ENCODE measurements at regions not wholly inside any gene's neighbourhood (a gene's known extent, or its start where the extent isn't known, plus 50 kb on each side); places are given as distances from the start of the nearest gene placed in this dataset.
A peak's percentile ranks its signal among the peaks of the same experiment; 100 is the strongest.

DNA sequence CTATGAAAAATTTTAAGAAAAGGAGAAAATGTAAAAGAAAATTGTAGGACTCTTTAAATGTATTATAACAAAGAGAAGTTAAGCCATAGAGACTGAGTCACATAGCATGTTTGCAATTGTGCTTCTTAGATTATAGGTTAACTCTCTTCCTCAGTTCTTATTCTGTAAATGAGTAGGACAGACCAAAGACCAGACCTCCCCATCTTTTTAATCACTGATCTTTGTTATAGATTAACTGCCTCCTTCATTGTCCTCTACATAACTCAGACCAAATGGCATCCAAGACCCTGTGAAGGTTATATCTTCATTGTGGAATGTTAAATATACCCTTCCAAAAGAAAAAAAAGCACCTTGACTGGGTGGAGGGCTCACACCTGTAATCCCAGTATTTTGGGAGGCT lies 316.9 kb upstream of the LRRTM4 start:
- CTCF ChIA-PET (ENCODE audit: low intra/inter-chr PET ratio, low total read pairs), result no interaction called here
- no peak overlapping the region for H3K4me3 ChIP-seq (replicated peaks in 1 of 3; ENCODE audit: insufficient read depth in 1 of 3, low read depth in 2 of 3, low read length in 3 of 3)
- H3K9me3 ChIP-seq (ENCODE audit: low read length), result peaks cover 21% of the 10 kb centered on the region
- no peak overlapping the region for H3K27ac ChIP-seq (ENCODE audit: extremely low read length, insufficient read depth, low read length)
- no peaks in the 10 kb centered on the region for H4K20me1 ChIP-seq (ENCODE audit: insufficient read depth, low read length)
- TF ChIP-seq SOX13 (IDR thresholded peaks at IDR 0.05) (no peak), SOX13 (CRISPR knock-in tag; conservative IDR thresholded peaks at IDR 0.05 in 1 of 2, IDR thresholded peaks at IDR 0.05 in 1 of 2) (0 out of 4 replicates have a peak, but pooled peaks of 1 of the 2 experiments have one; percentile 10), MIER2 (CRISPR knock-in tag; IDR thresholded peaks at IDR 0.05) (no peak)
- POLR2A ChIA-PET, result no interaction called here
- H2AFZ ChIP-seq (ENCODE audit: low read length), result no peak overlapping the region
- DNase-seq (ENCODE audit: low spot score) (no peak), ATAC-seq (no peak), FAIRE-seq (no peak)
- no peaks in the 10 kb centered on the region for H3K79me2 ChIP-seq (ENCODE audit: insufficient read depth, low read length)
- no peak overlapping the region for H3K9ac ChIP-seq (ENCODE audit: insufficient read depth, low read depth, low read length)
- BruUV-seq (replicated peaks), result no TSS peak
- H3K4me1 ChIP-seq (ENCODE audit: insufficient read depth, low read length), result peaks cover 14% of the 10 kb centered on the region
- H3K36me3 ChIP-seq (replicated peaks in 1 of 2; ENCODE audit: control insufficient read depth in 1 of 2, insufficient read depth in 2 of 2, low read length in 2 of 2), result peaks cover 0 to 5% of the 10 kb centered on the region in 2 experiments; a peak in 2 of 5 replicates
- H3K4me2 ChIP-seq (ENCODE audit: low read depth, low read length), result no peak overlapping the region
- intact Hi-C loops (cut with micrococcal nuclease; ENCODE audit: unreplicated experiment) (no loop called here), in situ Hi-C loops (cut with HindIII; ENCODE audit: extremely low pct_ligation_motif_present, low pct_unique_long_range_greater_than_20kb) (no loop called here)
- H3K27me3 ChIP-seq (ENCODE audit: control insufficient read depth in 1 of 2, insufficient read depth in 2 of 2, low read length in 2 of 2), result no peaks in the 10 kb centered on the region

DNA sequence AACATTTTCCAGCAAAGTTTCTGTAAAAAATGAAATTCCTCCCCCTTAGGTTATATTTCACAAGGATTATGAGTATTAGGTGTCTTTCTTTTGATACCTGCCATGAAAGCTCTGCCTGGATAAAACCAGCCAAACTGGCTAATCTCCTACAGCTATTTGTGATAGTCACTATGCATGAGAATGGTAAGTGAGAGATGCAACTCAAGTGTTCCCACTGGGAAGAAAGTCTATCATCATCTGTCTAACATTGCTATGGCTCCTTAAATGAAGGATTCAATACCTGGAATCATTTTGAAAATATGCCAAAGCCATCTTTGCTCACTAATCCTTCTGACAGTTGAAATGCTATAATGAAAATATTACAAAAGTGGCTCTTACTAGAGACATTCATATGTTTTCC lies 339.9 kb upstream of the LRRTM4 start:
- no peak overlapping the region for H3K4me2 ChIP-seq (ENCODE audit: low read depth, low read length)
- POLR2A ChIA-PET, result no interaction called here
- no peak for TF ChIP-seq GZF1 (CRISPR knock-in tag; IDR thresholded peaks at IDR 0.05)
- TF ChIP-seq RAD21 (CRISPR knock-in tag; IDR thresholded peaks at IDR 0.05), result no peak
- no peak for TF ChIP-seq MYC (CRISPR knock-in tag; IDR thresholded peaks at IDR 0.05; ENCODE audit: borderline replicate concordance)
- TF ChIP-seq BCL6 (CRISPR knock-in tag; IDR thresholded peaks at IDR 0.05), result no peak
- no peak for TF ChIP-seq KLF6 (CRISPR knock-in tag; IDR thresholded peaks at IDR 0.05)
- TF ChIP-seq ZNF672 (CRISPR knock-in tag; IDR thresholded peaks at IDR 0.05), result no peak
- TF ChIP-seq, protein P1, sequence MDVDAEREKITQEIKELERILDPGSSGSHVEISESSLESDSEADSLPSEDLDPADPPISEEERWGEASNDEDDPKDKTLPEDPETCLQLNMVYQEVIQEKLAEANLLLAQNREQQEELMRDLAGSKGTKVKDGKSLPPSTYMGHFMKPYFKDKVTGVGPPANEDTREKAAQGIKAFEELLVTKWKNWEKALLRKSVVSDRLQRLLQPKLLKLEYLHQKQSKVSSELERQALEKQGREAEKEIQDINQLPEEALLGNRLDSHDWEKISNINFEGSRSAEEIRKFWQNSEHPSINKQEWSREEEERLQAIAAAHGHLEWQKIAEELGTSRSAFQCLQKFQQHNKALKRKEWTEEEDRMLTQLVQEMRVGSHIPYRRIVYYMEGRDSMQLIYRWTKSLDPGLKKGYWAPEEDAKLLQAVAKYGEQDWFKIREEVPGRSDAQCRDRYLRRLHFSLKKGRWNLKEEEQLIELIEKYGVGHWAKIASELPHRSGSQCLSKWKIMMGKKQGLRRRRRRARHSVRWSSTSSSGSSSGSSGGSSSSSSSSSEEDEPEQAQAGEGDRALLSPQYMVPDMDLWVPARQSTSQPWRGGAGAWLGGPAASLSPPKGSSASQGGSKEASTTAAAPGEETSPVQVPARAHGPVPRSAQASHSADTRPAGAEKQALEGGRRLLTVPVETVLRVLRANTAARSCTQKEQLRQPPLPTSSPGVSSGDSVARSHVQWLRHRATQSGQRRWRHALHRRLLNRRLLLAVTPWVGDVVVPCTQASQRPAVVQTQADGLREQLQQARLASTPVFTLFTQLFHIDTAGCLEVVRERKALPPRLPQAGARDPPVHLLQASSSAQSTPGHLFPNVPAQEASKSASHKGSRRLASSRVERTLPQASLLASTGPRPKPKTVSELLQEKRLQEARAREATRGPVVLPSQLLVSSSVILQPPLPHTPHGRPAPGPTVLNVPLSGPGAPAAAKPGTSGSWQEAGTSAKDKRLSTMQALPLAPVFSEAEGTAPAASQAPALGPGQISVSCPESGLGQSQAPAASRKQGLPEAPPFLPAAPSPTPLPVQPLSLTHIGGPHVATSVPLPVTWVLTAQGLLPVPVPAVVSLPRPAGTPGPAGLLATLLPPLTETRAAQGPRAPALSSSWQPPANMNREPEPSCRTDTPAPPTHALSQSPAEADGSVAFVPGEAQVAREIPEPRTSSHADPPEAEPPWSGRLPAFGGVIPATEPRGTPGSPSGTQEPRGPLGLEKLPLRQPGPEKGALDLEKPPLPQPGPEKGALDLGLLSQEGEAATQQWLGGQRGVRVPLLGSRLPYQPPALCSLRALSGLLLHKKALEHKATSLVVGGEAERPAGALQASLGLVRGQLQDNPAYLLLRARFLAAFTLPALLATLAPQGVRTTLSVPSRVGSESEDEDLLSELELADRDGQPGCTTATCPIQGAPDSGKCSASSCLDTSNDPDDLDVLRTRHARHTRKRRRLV (CRISPR knock-in tag; IDR thresholded peaks at IDR 0.05), result no peak
- no peak for TF ChIP-seq SMARCC2 (IDR thresholded peaks at IDR 0.05)
- TF ChIP-seq ZFP82 (CRISPR knock-in tag; IDR thresholded peaks at IDR 0.05; ENCODE audit: borderline replicate concordance), result no peak
- TF ChIP-seq ZNF143 (CRISPR knock-in tag; IDR thresholded peaks at IDR 0.05), result no peak
- TF ChIP-seq NAIF1 (CRISPR knock-in tag; IDR thresholded peaks at IDR 0.05; ENCODE audit: borderline replicate concordance), result no peak
- no peak for TF ChIP-seq NR2F1 (CRISPR knock-in tag; IDR thresholded peaks at IDR 0.05)

More for the DNA sequence above, 339.9 kb upstream of the LRRTM4 start:
- no TSS peak for BruUV-seq (replicated peaks)
- Histone ChIP-seq H4K20me1 (ENCODE audit: insufficient read depth, low read length) (no peaks in the 10 kb centered on the region), H3K4me1 (ENCODE audit: insufficient read depth, low read length) (no peaks in the 10 kb centered on the region), H2AFZ (ENCODE audit: low read length) (no peak overlapping the region), H3K36me3 (replicated peaks in 1 of 2; ENCODE audit: control insufficient read depth in 1 of 2, insufficient read depth in 2 of 2, low read length in 2 of 2) (no peaks in the 10 kb centered on the region), H3K27ac (ENCODE audit: extremely low read length, insufficient read depth, low read length) (no peak overlapping the region), H3K27me3 (ENCODE audit: control insufficient read depth in 1 of 2, insufficient read depth in 2 of 2, low read length in 2 of 2) (no peaks in the 10 kb centered on the region), H3K9me3 (ENCODE audit: low read length) (peaks cover 1% of the 10 kb centered on the region; the same call in 1 of the 2 replicates), H3K79me2 (ENCODE audit: insufficient read depth, low read length) (no peaks in the 10 kb centered on the region), H3K9ac (ENCODE audit: insufficient read depth, low read depth, low read length) (no peak overlapping the region), H3K4me3 (replicated peaks in 1 of 3; ENCODE audit: insufficient read depth in 1 of 3, low read depth in 2 of 3, low read length in 3 of 3) (no peak overlapping the region)
- no peak for ATAC-seq
- DNase-seq (ENCODE audit: low spot score), result no peak
- CTCF ChIA-PET (ENCODE audit: low intra/inter-chr PET ratio, low total read pairs), result no interaction called here
- in situ Hi-C loops (cut with HindIII; ENCODE audit: extremely low pct_ligation_motif_present, low pct_unique_long_range_greater_than_20kb), result no loop called here
- intact Hi-C loops (cut with micrococcal nuclease; ENCODE audit: unreplicated experiment), result no loop called here
- FAIRE-seq, result no peak

Measured in HepG2 (cell line).